ENCODE measurements at regions not wholly inside any gene's neighbourhood (a gene's known extent, or its start where the extent isn't known, plus 50 kb on each side); places are given as distances from the start of the nearest gene placed in this dataset.

DNA sequence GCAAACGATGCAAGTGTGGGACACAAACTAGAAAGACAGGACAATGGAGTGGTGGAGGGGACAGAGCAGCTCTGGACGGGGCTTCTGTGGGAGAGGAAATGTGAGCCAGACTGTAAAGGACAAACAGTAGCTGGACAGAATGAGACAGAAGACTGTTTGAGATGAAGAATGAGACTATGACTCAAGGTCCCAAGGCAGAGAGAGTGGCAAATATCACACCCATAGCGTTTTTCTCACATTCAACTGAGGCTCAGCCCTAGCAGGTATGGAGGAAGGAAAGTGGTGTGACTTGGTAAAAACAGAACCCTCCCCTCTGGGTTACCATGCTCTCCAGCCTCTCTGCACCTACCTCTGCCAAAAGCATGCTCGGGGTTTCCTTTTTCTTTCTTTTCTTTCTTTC lies 96.5 kb downstream of the RPL27A start:
- TF ChIP-seq POLR2A (IDR thresholded peaks at IDR 0.05; ENCODE audit: low read length) (no peak), GATA1 (IDR thresholded peaks at IDR 0.05; ENCODE audit: low read depth, low read length) (no peak)
